VCaP (cell line): ENCODE measurements at regions not wholly inside any gene's neighbourhood (a gene's known extent, or its start where the extent isn't known, plus 50 kb on each side); places are given as distances from the start of the nearest gene placed in this dataset.

Experiments
- H3K27ac ChIP-seq: fragments of 450-650 bp; 2 replicates; pipeline ENCODE4 v1.5.1; 2017
- TF ChIP-seq, protein P1 (sequence below): fragments of 450-650 bp; conservative IDR thresholded peaks from 2 replicates; pipeline ENCODE4 v1.5.1; 2017; ENCODE audit warnings: mild to moderate bottlenecking, moderate library complexity

DNA sequence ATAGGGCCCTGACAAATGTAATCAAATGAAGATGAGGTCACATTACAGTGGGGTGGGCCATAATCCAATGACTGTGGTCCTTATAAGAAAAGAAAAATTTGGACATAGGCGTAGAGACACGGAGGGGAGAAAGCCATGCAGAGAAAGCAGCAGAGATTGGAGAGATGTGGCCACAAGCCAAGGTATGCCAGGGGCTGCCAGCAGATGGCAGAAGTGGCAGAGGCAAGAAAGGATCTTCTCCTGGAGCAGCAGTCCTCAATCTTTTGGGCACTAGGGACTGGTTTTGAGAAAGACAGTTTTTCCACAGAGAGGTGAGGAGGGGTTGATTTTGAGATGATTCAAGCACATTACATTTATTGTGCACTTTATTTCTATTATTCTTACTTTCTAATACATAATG, 355.1 kb downstream of the NPHP4 start:
- TF ChIP-seq, protein P1, sequence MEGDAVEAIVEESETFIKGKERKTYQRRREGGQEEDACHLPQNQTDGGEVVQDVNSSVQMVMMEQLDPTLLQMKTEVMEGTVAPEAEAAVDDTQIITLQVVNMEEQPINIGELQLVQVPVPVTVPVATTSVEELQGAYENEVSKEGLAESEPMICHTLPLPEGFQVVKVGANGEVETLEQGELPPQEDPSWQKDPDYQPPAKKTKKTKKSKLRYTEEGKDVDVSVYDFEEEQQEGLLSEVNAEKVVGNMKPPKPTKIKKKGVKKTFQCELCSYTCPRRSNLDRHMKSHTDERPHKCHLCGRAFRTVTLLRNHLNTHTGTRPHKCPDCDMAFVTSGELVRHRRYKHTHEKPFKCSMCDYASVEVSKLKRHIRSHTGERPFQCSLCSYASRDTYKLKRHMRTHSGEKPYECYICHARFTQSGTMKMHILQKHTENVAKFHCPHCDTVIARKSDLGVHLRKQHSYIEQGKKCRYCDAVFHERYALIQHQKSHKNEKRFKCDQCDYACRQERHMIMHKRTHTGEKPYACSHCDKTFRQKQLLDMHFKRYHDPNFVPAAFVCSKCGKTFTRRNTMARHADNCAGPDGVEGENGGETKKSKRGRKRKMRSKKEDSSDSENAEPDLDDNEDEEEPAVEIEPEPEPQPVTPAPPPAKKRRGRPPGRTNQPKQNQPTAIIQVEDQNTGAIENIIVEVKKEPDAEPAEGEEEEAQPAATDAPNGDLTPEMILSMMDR, result peak; percentile 88
- H3K27ac ChIP-seq, result no peak overlapping the region

DNA sequence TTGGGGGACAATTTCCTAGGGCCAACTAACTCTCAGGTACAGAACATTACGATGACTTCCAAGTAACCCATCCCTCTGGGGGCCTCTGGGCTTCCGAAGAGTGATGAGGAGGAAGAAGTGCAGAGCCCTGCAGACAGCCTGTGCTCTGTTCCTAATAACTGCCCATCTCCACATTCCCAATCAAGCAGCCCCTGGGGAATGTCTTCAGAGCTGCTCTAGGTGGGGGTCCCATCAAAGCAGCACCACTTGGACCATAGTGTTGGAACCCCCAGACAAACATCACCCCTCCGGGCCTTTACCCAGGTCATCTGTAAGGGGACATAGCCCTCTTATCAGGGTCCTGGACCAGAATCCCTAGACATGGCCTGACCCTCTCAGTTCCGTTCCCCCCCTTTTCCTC, 357.3 kb downstream of the NPHP4 start:
- TF ChIP-seq, protein P1, result no peak

DNA sequence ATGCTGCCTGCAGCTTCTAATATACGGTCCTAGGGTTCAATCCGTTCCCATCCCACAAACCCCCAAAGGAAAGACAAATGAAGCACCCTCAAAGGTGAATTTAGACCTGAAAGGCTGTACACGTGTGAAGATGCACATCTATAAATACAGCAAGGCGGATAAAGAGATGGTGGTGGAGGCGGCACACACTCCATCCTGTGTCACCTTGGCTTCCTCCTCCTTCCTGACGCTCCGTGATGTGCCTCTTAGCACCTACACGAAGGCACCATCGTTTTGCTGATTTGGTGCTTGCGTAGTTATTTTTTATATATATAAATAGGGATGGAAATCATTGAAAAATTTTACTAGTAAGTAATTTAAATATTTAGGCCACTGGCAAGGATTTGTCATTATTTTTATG, 359.4 kb downstream of the NPHP4 start:
- TF ChIP-seq, protein P1, result no peak
- H3K27ac ChIP-seq, result no peak overlapping the region

More for the DNA sequence above, 357.3 kb downstream of the NPHP4 start:
- no peak overlapping the region for H3K27ac ChIP-seq

DNA sequence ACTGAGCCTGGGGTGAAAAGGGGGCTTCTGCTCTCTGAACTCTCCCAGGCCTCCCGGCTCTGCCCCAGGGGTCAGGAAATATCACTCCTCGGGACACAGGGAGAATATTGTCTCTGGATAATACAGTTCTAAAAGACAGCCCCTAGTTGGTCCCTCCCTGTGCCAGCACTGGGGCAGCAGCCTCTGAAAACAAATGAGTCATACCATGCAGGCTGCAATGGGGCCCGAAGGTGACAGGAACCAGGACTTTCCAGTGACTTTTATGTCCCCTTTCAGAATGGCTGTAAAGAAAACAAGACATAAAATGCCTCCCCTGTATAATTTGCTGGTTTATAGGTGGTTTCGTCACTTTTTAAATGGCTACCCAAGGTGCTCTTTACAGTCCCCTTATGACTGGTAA, 360.0 kb downstream of the NPHP4 start:
- H3K27ac ChIP-seq, result no peak overlapping the region
- TF ChIP-seq, protein P1, result no peak

DNA sequence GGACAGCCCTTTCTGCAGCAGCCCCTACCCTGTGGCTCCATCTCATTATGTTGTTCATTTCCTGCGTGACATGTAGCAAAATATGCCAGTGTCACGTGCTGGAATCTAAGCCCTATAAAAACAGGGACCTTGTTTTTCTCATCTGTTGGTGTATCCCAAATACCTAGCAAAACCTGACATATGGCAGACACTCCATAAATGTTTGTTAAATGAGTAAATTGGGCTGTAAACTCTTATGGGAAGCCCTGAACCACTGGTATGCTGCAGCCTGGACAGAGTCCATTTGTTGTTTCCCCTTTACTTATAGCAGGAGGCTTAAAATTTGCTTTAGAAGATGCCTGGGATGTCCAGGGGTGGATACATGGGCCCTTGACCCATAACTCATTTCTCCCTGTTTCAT, 363.8 kb downstream of the NPHP4 start:
- H3K27ac ChIP-seq, result no peak overlapping the region
- TF ChIP-seq, protein P1, result no peak

DNA sequence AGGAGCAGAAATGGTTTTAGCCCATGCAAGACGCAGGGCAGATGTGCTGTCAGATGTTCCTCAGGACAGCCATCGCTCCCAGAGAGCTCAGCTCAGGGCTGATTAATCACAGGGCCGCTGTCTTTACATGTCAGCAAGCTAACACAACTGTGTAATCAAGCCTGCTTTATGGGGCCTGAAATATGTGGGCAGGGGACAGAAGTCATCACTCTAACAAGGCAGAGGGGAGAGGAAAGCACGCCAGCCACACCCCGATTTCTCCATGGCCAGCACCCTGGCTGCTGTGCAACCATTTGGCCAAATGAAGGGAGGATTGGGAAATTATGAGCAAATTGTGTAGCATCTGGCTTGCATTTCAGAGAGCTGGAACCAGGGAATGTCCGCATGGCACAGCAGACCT, 368.8 kb downstream of the NPHP4 start:
- TF ChIP-seq, protein P1, result no peak
- H3K27ac ChIP-seq, result no peak overlapping the region

DNA sequence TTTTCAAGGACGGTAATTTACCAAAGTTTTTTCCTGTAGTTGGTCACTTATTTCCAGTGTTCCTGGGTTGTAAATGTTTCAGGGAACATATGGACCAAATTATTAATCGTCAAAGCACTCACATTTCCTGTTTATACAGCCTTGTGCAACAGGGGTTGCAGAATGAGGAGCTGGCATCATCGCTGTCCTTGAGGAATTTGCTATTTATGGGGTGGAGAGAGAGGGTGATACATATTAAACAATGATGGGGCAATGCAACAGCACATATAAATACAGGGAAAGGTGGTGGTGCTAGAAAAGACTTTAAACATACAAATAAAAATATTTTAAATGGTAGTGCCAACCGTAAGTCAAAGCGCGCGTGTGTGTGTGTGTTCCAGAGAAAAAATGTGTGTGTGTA, 369.8 kb downstream of the NPHP4 start:
- TF ChIP-seq, protein P1, result no peak
- no peak overlapping the region for H3K27ac ChIP-seq

DNA sequence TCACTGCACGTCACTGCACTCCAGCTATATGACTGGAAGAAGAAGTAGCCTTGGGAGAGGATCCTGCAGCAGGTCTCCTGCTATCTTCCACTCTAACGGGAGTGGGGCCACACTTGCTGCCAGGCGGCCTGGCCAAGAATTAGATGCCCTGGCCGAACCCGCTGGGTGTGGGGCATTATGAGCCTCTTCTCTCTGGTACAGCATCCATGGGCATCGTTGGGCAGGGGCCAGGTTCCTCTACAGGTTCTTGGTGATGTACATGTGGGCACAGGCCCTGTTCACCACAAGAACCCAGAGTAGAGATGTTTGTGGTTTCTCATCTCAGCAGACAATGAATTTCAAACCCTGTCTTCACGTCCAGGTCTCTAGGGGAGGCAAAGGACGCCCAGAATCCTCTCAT, 370.5 kb downstream of the NPHP4 start:
- no peak overlapping the region for H3K27ac ChIP-seq
- TF ChIP-seq, protein P1, result no peak
